ENCODE measurements at regions not wholly inside any gene's neighbourhood (a gene's known extent, or its start where the extent isn't known, plus 50 kb on each side); places are given as distances from the start of the nearest gene placed in this dataset.
"Not testable (repeated sequence)": the region's sequence is repeated elsewhere in the genome, so short reads cannot be mapped to it uniquely, and the experiment has no call there.

GRCh38 chr2:150259746-150260145, 227.7 kb downstream of the RND3 start:
- DNase-seq = no peak

- no peak for DNase-seq
Observed at GRCh38 chr2:150258781-150259307, 228.6 kb downstream of the RND3 start.

- no peak for DNase-seq
Observed at GRCh38 chr2:150256736-150257135, 230.7 kb downstream of the RND3 start.

GRCh38 chr2:150255528-150255927, 231.9 kb downstream of the RND3 start:
- DNase-seq = no peak

- not testable (repeated sequence) for DNase-seq
Observed at GRCh38 chr2:150249735-150250134, 237.7 kb downstream of the RND3 start.

- DNase-seq = no peak
Observed at GRCh38 chr2:150247481-150247880, 240.0 kb downstream of the RND3 start.

GRCh38 chr2:150234787-150235446, 252.6 kb downstream of the RND3 start:
- DNase-seq = no peak

- DNase-seq = no peak
Observed at GRCh38 chr2:150232871-150233270, 254.6 kb downstream of the RND3 start.

- DNase-seq = no peak
Observed at GRCh38 chr2:150232321-150232720, 255.1 kb downstream of the RND3 start.

- DNase-seq = no peak
Observed at GRCh38 chr2:150230616-150231015, 256.9 kb downstream of the RND3 start.

GRCh38 chr2:150230004-150230403, 257.5 kb downstream of the RND3 start:
- no peak for DNase-seq

- DNase-seq = no peak
Observed at GRCh38 chr2:150228936-150229335, 258.5 kb downstream of the RND3 start.

GRCh38 chr2:150225030-150225429, 262.4 kb downstream of the RND3 start:
- no peak for DNase-seq

GRCh38 chr2:150224321-150224720, 263.1 kb downstream of the RND3 start:
- no peak for DNase-seq

- DNase-seq = no peak
Observed at GRCh38 chr2:150222942-150223341, 264.5 kb downstream of the RND3 start.

- DNase-seq = no peak
Observed at GRCh38 chr2:150222379-150222778, 265.1 kb downstream of the RND3 start.

GRCh38 chr2:150219861-150220260, 267.6 kb downstream of the RND3 start:
- no peak for DNase-seq

GRCh38 chr2:150215041-150215440, 272.4 kb downstream of the RND3 start:
- DNase-seq = no peak

GRCh38 chr2:150214626-150215025, 272.8 kb downstream of the RND3 start:
- no peak for DNase-seq

- no peak for DNase-seq
Observed at GRCh38 chr2:150212722-150213171, 274.7 kb downstream of the RND3 start.

- no peak for DNase-seq
Observed at GRCh38 chr2:150211164-150211631, 276.3 kb downstream of the RND3 start.

GRCh38 chr2:150209746-150210145, 277.7 kb downstream of the RND3 start:
- DNase-seq = no peak

GRCh38 chr2:150208689-150209088, 278.8 kb downstream of the RND3 start:
- no peak for DNase-seq

GRCh38 chr2:150207979-150208378, 279.5 kb downstream of the RND3 start:
- no peak for DNase-seq

- no peak for DNase-seq
Observed at GRCh38 chr2:150204451-150204850, 283.0 kb downstream of the RND3 start.

All from GOT3 (cell line).